Right renal pelvis (tissue), 4 donors: ENCODE measurements at regions not wholly inside any gene's neighbourhood (a gene's known extent, or its start where the extent isn't known, plus 50 kb on each side); places are given as distances from the start of the nearest gene placed in this dataset.

ENCODE experiments used
- DNase-seq, 4 donors: peaks; one replicate each; pipeline ENCODE4 v3.0.0-alpha.2; 2013; ENCODE audit warnings: low read depth in 4 of 4, low spot score in 3 of 4, missing footprints in 1 of 4

GRCh38 chr3:116630494-116630893 is 79.1 kb upstream of the TUSC7 start:
- no peak for DNase-seq

DNA sequence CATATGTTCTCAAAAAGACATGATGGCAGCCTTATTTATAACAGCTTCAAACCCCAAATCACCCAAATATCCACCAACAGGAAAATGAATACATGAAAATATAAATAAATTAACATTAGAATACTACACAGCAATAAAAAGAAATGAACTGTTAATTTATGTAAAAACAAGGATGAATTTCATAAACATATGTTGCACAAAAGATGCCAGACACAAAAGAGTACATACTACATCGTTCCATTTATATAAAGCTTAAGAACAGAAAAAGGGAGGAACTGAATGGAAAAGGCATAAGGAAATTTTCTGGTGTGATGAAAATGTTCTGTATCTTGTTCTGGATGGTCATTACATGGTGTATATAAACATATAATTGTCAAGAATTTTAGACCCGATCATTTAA is 69.9 kb upstream of the TUSC7 start:
- DNase-seq = no peak

DNA sequence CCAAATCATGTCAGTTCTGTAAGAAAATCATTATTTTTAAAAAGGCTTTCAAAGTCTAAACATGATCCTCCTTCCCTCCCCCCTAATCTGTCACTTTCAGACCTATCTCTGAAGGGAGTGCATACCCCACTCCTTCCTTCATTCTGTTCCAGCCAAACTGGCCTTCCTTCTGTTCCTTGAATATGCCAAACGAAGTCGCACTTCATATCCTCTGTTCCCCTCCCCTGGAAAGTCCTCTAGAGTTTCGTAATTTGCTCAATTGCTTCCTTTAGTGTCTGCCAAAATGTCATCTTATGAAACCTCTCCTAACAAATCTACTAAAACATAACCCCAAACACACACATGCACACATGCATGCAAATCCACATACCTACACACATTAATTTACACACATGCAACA is 69.5 kb upstream of the TUSC7 start:
- DNase-seq = no peak

GRCh38 chr3:116643001-116643400 is 66.6 kb upstream of the TUSC7 start:
- DNase-seq = no peak

- DNase-seq = no peak
These were observed 61.6 kb upstream of the TUSC7 start for GRCh38 chr3:116647996-116648395.
